ENCODE measurements at regions not wholly inside any gene's neighbourhood (a gene's known extent, or its start where the extent isn't known, plus 50 kb on each side); places are given as distances from the start of the nearest gene placed in this dataset.

DNA sequence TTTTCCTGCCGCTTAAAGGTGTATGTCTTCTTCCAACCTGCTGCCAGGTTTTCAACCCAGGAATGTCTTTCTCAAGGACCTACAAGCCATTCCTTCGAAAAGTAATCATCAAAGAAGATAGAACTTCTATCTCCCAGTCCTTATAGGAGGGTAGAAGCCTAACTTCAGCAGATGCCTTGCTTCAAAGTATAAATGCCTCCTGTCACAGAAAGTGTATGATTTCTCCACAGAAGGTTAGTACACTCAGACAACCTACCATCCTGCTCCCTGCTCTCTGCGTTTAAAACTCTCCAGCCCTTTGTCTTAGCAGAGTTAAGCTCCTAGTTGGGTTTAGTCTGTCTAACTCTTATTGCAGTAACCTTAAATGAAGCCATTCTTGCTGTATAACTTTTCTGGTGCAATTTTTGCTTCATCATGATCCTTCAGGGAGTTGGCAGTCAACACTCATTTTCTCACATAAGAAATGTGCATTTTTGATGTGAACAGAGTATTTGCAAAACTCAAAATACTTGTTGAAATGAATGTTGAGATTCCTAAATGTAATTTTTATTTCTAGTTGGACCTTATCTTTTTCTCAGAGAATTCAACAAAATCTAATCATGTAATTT, 737.5 kb downstream of the LIG4 start (continued):
- TF ChIP-seq, protein P1, sequence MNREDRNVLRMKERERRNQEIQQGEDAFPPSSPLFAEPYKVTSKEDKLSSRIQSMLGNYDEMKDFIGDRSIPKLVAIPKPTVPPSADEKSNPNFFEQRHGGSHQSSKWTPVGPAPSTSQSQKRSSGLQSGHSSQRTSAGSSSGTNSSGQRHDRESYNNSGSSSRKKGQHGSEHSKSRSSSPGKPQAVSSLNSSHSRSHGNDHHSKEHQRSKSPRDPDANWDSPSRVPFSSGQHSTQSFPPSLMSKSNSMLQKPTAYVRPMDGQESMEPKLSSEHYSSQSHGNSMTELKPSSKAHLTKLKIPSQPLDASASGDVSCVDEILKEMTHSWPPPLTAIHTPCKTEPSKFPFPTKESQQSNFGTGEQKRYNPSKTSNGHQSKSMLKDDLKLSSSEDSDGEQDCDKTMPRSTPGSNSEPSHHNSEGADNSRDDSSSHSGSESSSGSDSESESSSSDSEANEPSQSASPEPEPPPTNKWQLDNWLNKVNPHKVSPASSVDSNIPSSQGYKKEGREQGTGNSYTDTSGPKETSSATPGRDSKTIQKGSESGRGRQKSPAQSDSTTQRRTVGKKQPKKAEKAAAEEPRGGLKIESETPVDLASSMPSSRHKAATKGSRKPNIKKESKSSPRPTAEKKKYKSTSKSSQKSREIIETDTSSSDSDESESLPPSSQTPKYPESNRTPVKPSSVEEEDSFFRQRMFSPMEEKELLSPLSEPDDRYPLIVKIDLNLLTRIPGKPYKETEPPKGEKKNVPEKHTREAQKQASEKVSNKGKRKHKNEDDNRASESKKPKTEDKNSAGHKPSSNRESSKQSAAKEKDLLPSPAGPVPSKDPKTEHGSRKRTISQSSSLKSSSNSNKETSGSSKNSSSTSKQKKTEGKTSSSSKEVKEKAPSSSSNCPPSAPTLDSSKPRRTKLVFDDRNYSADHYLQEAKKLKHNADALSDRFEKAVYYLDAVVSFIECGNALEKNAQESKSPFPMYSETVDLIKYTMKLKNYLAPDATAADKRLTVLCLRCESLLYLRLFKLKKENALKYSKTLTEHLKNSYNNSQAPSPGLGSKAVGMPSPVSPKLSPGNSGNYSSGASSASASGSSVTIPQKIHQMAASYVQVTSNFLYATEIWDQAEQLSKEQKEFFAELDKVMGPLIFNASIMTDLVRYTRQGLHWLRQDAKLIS (CRISPR knock-in tag; IDR thresholded peaks at IDR 0.05) = no peak
- TF ChIP-seq, protein P2, sequence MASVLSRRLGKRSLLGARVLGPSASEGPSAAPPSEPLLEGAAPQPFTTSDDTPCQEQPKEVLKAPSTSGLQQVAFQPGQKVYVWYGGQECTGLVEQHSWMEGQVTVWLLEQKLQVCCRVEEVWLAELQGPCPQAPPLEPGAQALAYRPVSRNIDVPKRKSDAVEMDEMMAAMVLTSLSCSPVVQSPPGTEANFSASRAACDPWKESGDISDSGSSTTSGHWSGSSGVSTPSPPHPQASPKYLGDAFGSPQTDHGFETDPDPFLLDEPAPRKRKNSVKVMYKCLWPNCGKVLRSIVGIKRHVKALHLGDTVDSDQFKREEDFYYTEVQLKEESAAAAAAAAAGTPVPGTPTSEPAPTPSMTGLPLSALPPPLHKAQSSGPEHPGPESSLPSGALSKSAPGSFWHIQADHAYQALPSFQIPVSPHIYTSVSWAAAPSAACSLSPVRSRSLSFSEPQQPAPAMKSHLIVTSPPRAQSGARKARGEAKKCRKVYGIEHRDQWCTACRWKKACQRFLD (CRISPR knock-in tag; IDR thresholded peaks at IDR 0.05) = no peak
- TF ChIP-seq MAFF (IDR thresholded peaks at IDR 0.05; ENCODE audit: low read length) (no peak), NFATC3 (IDR thresholded peaks at IDR 0.05) (no peak), MCM7 (IDR thresholded peaks at IDR 0.05) (no peak), ZNF561 (CRISPR knock-in tag; conservative IDR thresholded peaks at IDR 0.05) (no peak), SIN3A (IDR thresholded peaks at IDR 0.05; ENCODE audit: borderline replicate concordance in 2 of 2, control insufficient read depth in 1 of 2, low read depth in 2 of 2, low read length in 2 of 2) (no peak), XRCC5 (IDR thresholded peaks at IDR 0.05; ENCODE audit: low read depth, low read length) (no peak), ADNP (tag; IDR thresholded peaks at IDR 0.05) (no peak), ILF3 (IDR thresholded peaks at IDR 0.05; ENCODE audit: borderline replicate concordance) (no peak), ZNF384 (IDR thresholded peaks at IDR 0.05; ENCODE audit: low read depth, low read length) (no peak)
- TF ChIP-seq, protein P3, sequence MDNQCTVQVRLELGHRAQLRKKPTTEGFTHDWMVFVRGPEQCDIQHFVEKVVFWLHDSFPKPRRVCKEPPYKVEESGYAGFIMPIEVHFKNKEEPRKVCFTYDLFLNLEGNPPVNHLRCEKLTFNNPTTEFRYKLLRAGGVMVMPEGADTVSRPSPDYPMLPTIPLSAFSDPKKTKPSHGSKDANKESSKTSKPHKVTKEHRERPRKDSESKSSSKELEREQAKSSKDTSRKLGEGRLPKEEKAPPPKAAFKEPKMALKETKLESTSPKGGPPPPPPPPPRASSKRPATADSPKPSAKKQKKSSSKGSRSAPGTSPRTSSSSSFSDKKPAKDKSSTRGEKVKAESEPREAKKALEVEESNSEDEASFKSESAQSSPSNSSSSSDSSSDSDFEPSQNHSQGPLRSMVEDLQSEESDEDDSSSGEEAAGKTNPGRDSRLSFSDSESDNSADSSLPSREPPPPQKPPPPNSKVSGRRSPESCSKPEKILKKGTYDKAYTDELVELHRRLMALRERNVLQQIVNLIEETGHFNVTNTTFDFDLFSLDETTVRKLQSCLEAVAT (IDR thresholded peaks at IDR 0.05) = no peak
- TF ChIP-seq, protein P4, sequence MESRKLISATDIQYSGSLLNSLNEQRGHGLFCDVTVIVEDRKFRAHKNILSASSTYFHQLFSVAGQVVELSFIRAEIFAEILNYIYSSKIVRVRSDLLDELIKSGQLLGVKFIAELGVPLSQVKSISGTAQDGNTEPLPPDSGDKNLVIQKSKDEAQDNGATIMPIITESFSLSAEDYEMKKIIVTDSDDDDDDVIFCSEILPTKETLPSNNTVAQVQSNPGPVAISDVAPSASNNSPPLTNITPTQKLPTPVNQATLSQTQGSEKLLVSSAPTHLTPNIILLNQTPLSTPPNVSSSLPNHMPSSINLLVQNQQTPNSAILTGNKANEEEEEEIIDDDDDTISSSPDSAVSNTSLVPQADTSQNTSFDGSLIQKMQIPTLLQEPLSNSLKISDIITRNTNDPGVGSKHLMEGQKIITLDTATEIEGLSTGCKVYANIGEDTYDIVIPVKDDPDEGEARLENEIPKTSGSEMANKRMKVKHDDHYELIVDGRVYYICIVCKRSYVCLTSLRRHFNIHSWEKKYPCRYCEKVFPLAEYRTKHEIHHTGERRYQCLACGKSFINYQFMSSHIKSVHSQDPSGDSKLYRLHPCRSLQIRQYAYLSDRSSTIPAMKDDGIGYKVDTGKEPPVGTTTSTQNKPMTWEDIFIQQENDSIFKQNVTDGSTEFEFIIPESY (CRISPR knock-in tag; IDR thresholded peaks at IDR 0.05) = no peak

Measured in K562 (cell line).